ENCODE measurements at regions not wholly inside any gene's neighbourhood (a gene's known extent, or its start where the extent isn't known, plus 50 kb on each side); places are given as distances from the start of the nearest gene placed in this dataset.
"Not testable (repeated sequence)": the region's sequence is repeated elsewhere in the genome, so short reads cannot be mapped to it uniquely, and the experiment has no call there.

GRCh38 chr12:97075161-97075933 lies 168.3 kb downstream of the NEDD1 start:
- Histone ChIP-seq H3K9me3 (no peaks in the 10 kb centered on the region), H3K27me3 (no peaks in the 10 kb centered on the region), H3K36me3 (no peaks in the 10 kb centered on the region), H3K4me3 (no peak overlapping the region)
- no peak for DNase-seq

- no peaks in the 10 kb centered on the region for H3K9me3 ChIP-seq
- H3K27me3 ChIP-seq: no peaks in the 10 kb centered on the region
- no peak overlapping the region for H3K4me3 ChIP-seq
- DNase-seq: no peak
- no peaks in the 10 kb centered on the region for H3K36me3 ChIP-seq
Measured at GRCh38 chr12:97075934-97076630, 169.0 kb downstream of the NEDD1 start.

- DNase-seq: peak; percentile 4
- not testable (repeated sequence) for H3K4me3 ChIP-seq, H3K36me3 ChIP-seq, H3K27me3 ChIP-seq, H3K9me3 ChIP-seq
Measured at GRCh38 chr12:97076912-97077311, 169.9 kb downstream of the NEDD1 start.

- Histone ChIP-seq H3K4me3 (no peak overlapping the region), H3K9me3 (no peaks in the 10 kb centered on the region), H3K27me3 (no peaks in the 10 kb centered on the region), H3K36me3 (no peaks in the 10 kb centered on the region)
- no peak for DNase-seq
Measured at GRCh38 chr12:97082029-97082428, 175.0 kb downstream of the NEDD1 start.

- no peaks in the 10 kb centered on the region for H3K9me3 ChIP-seq
- H3K36me3 ChIP-seq: no peaks in the 10 kb centered on the region
- DNase-seq: no peak
- H3K4me3 ChIP-seq: no peak overlapping the region
- H3K27me3 ChIP-seq: peaks cover 2% of the 10 kb centered on the region; the same call in 1 of the 2 replicates
Measured at GRCh38 chr12:97093187-97093683, 186.2 kb downstream of the NEDD1 start.

GRCh38 chr12:97097734-97098133 lies 190.7 kb downstream of the NEDD1 start:
- Histone ChIP-seq H3K4me3 (no peak overlapping the region), H3K27me3 (0 out of 2 replicates have a peak, but pooled peaks cover 2% of the 10 kb centered on the region), H3K36me3 (no peaks in the 10 kb centered on the region), H3K9me3 (no peaks in the 10 kb centered on the region)
- no peak for DNase-seq

GRCh38 chr12:97109441-97109840 lies 202.4 kb downstream of the NEDD1 start:
- DNase-seq: no peak
- Histone ChIP-seq H3K9me3 (no peaks in the 10 kb centered on the region; the same call in 1 of the 2 replicates), H3K27me3 (no peaks in the 10 kb centered on the region), H3K4me3 (no peak overlapping the region), H3K36me3 (no peaks in the 10 kb centered on the region)

- Histone ChIP-seq H3K27me3 (no peaks in the 10 kb centered on the region), H3K36me3 (no peaks in the 10 kb centered on the region), H3K9me3 (no peaks in the 10 kb centered on the region; the same call in 1 of the 2 replicates), H3K4me3 (no peak overlapping the region)
- DNase-seq: no peak
Measured at GRCh38 chr12:97112136-97112535, 205.1 kb downstream of the NEDD1 start.

- Histone ChIP-seq H3K36me3 (no peaks in the 10 kb centered on the region), H3K27me3 (no peaks in the 10 kb centered on the region), H3K4me3 (no peak overlapping the region), H3K9me3 (no peaks in the 10 kb centered on the region)
- no peak for DNase-seq
Measured at GRCh38 chr12:97118796-97119375, 211.8 kb downstream of the NEDD1 start.

GRCh38 chr12:97127061-97127460 lies 220.0 kb downstream of the NEDD1 start:
- no peak for DNase-seq
- no peak overlapping the region for H3K4me3 ChIP-seq
- H3K36me3 ChIP-seq: no peaks in the 10 kb centered on the region

GRCh38 chr12:97131220-97131981 lies 224.3 kb downstream of the NEDD1 start:
- no peaks in the 10 kb centered on the region for H3K9me3 ChIP-seq
- no peak overlapping the region for H3K4me3 ChIP-seq
- DNase-seq: no peak
- no peaks in the 10 kb centered on the region for H3K27me3 ChIP-seq
- H3K36me3 ChIP-seq: no peaks in the 10 kb centered on the region

More at GRCh38 chr12:97127061-97127460, 220.0 kb downstream of the NEDD1 start:
- Histone ChIP-seq H3K27me3 (no peaks in the 10 kb centered on the region), H3K9me3 (no peaks in the 10 kb centered on the region)

GRCh38 chr12:97132270-97132669 lies 225.2 kb downstream of the NEDD1 start:
- DNase-seq: no peak
- no peak overlapping the region for H3K4me3 ChIP-seq
- no peaks in the 10 kb centered on the region for H3K9me3 ChIP-seq

GRCh38 chr12:97134495-97134894 lies 227.4 kb downstream of the NEDD1 start:
- Histone ChIP-seq H3K27me3 (no peaks in the 10 kb centered on the region), H3K4me3 (no peak overlapping the region), H3K9me3 (no peaks in the 10 kb centered on the region), H3K36me3 (no peaks in the 10 kb centered on the region)
- no peak for DNase-seq

More at GRCh38 chr12:97132270-97132669, 225.2 kb downstream of the NEDD1 start:
- no peaks in the 10 kb centered on the region for H3K36me3 ChIP-seq
- no peaks in the 10 kb centered on the region for H3K27me3 ChIP-seq

GRCh38 chr12:97140355-97140754 lies 233.3 kb downstream of the NEDD1 start:
- Histone ChIP-seq H3K9me3 (no peaks in the 10 kb centered on the region), H3K27me3 (no peaks in the 10 kb centered on the region), H3K36me3 (no peaks in the 10 kb centered on the region), H3K4me3 (no peak overlapping the region)
- no peak for DNase-seq

- peak; percentile 4 for DNase-seq
- no peaks in the 10 kb centered on the region for H3K9me3 ChIP-seq
- H3K27me3 ChIP-seq: no peaks in the 10 kb centered on the region
- H3K4me3 ChIP-seq: no peak overlapping the region
- no peaks in the 10 kb centered on the region for H3K36me3 ChIP-seq
Measured at GRCh38 chr12:97142737-97143410, 235.8 kb downstream of the NEDD1 start.

GRCh38 chr12:97148941-97149559 lies 242.0 kb downstream of the NEDD1 start:
- Histone ChIP-seq H3K36me3 (no peaks in the 10 kb centered on the region), H3K4me3 (no peak overlapping the region), H3K27me3 (no peaks in the 10 kb centered on the region; the same call in 1 of the 2 replicates), H3K9me3 (no peaks in the 10 kb centered on the region)
- DNase-seq: peak; percentile 46
